HepG2 (cell line): ENCODE measurements at regions not wholly inside any gene's neighbourhood (a gene's known extent, or its start where the extent isn't known, plus 50 kb on each side); places are given as distances from the start of the nearest gene placed in this dataset.

Experiments used
- ATAC-seq: fragments of 200-7000 bp; cut with Tn5 transposase; 3 replicates; pipeline ENCODE4 v1.9.1; 2020; ENCODE audit warnings: mild to moderate bottlenecking, moderate library complexity
- BruUV-seq: library from RNA; stranded (reverse); fragments of 400-500 nt; replicated peaks from 2 replicates; lab custom pipeline; 2021; lab: Mats Ljungman, UMichigan
- CTCF ChIA-PET: fragments of 300-600 bp; formaldehyde crosslinking; extraction: SDS; loops from one replicate; lab custom pipeline; 2021; ENCODE audit warnings: low total read pairs, inconsistent platforms, low intra/inter-chr PET ratio; lab: Yijun Ruan, JAX
- POLR2A ChIA-PET: fragments of 350-600 bp; sonication (Branson Sonifier 250); formaldehyde crosslinking; loops from one replicate; lab custom pipeline; 2020; ENCODE audit warnings: antibody characterized with exemption, inconsistent platforms; lab: Yijun Ruan, JAX
- DNase-seq: peaks from one replicate; pipeline ENCODE4 v3.0.0-alpha.2; 2015; ENCODE audit warnings: low spot score
- FAIRE-seq: peaks from 3 replicates; lab custom pipeline; 2011; peaks lifted over from hg19 to GRCh38; lab: Jason Lieb, UNC
- H2AFZ ChIP-seq: one replicate; pipeline ENCODE4 v1.6.1; 2011; ENCODE audit warnings: low read length, inconsistent platforms
- H3K27ac ChIP-seq: fragments of 300-600 bp; 3 replicates; pipeline ENCODE4 v1.8.0; 2011; ENCODE audit warnings: mixed run types, mild to moderate bottlenecking, mixed read lengths, low read length, inconsistent platforms; ENCODE audit not compliant: insufficient read depth; ENCODE audit errors: extremely low read length
- H3K27me3 ChIP-seq, 2 experiments: fragments of 200-600 bp in 1 of 2; 2 replicates in 1 of 2; 3 replicates in 1 of 2; pipeline versions ENCODE4 v1.6.0 to v1.8.0; 2011; ENCODE audit warnings: low read length in 2 of 2, mild to moderate bottlenecking in 2 of 2, moderate library complexity in 2 of 2, inconsistent platforms in 1 of 2; ENCODE audit not compliant: insufficient read depth in 2 of 2, control insufficient read depth in 1 of 2
- H3K36me3 ChIP-seq, 2 experiments: fragments of 200-600 bp in 1 of 2; replicated peaks in 1 of 2; 2 replicates in 1 of 2; 3 replicates in 1 of 2; pipeline versions ENCODE4 v1.5.1 to v1.8.0; 2011; ENCODE audit warnings: low read length in 2 of 2, inconsistent platforms in 1 of 2; ENCODE audit not compliant: insufficient read depth in 2 of 2, control insufficient read depth in 1 of 2
- H3K4me1 ChIP-seq: 2 replicates; pipeline ENCODE4 v1.5.1; 2012; ENCODE audit warnings: low read length, inconsistent platforms; ENCODE audit not compliant: insufficient read depth
- H3K4me2 ChIP-seq: 2 replicates; pipeline ENCODE4 v1.6.0; 2011; ENCODE audit warnings: low read depth, low read length, inconsistent platforms
- H3K4me3 ChIP-seq, 3 experiments: fragments of 200-600 bp in 1 of 3; sonication (generic), shearing (Covaris generic) in 1 of 3; replicated peaks in 1 of 3; 2 replicates each; pipeline ENCODE4 v1.5.1; 2011 to 2016; ENCODE audit warnings: low read length in 3 of 3, inconsistent platforms in 2 of 3, low read depth in 2 of 3, mild to moderate bottlenecking in 2 of 3, control low read depth in 1 of 3, mixed read lengths in 1 of 3; ENCODE audit not compliant: insufficient read depth in 1 of 3
- H3K79me2 ChIP-seq: one replicate; pipeline ENCODE4 v1.6.1; 2011; ENCODE audit warnings: low read length, inconsistent platforms; ENCODE audit not compliant: insufficient read depth
- H3K9ac ChIP-seq: 2 replicates; pipeline ENCODE4 v1.6.0; 2011; ENCODE audit warnings: mild to moderate bottlenecking, low read depth, low read length, inconsistent platforms; ENCODE audit not compliant: insufficient read depth
- H3K9me3 ChIP-seq: 2 replicates; pipeline ENCODE4 v1.5.1; 2012; ENCODE audit warnings: mild to moderate bottlenecking, low read length
- H4K20me1 ChIP-seq: 2 replicates; pipeline ENCODE4 v1.6.0; 2011; ENCODE audit warnings: inconsistent platforms, mild to moderate bottlenecking, low read length, moderate library complexity; ENCODE audit not compliant: insufficient read depth
- BRCA1 ChIP-seq: sonication (generic); formaldehyde crosslinking; IDR thresholded peaks from 2 replicates; pipeline ENCODE4 v1.4.0; 2020; ENCODE audit warnings: missing genetic modification reagents
- GZF1 ChIP-seq: sonication (generic); formaldehyde crosslinking; IDR thresholded peaks from 2 replicates; pipeline ENCODE4 v1.5.1; 2020; ENCODE audit warnings: mild to moderate bottlenecking, missing genetic modification reagents
- PAF1 ChIP-seq: IDR thresholded peaks from 2 replicates; pipeline ENCODE4 v1.6.1; 2016; ENCODE audit warnings: missing genetic modification reagents, missing compliant biosample characterization
- ZNF572 ChIP-seq: sonication (generic); formaldehyde crosslinking; IDR thresholded peaks from 2 replicates; pipeline ENCODE4 v1.5.1; 2020; ENCODE audit warnings: mild to moderate bottlenecking, missing genetic modification reagents
- WGBS: methylation state at CpG from one replicate; pipeline ENCODE4 v1.1.6; 2017; ENCODE audit warnings: low lambda C conversion rate; 5-methylcytosine and 5-hydroxymethylcytosine counted together
- in situ Hi-C: cut with HindIII; loops from 2 replicates; pipeline ENCODE4 v1.10.0; 2017; ENCODE audit warnings: low pct_unique_long_range_greater_than_20kb; ENCODE audit not compliant: extremely low pct_ligation_motif_present
- intact Hi-C: fragments of 100-400 bp; cut with micrococcal nuclease; formaldehyde crosslinking; loops from one replicate; pipeline ENCODE4 v1.10.0; 2022; ENCODE audit not compliant: unreplicated experiment
- TF ChIP-seq, protein P1 (sequence below): IDR thresholded peaks from 2 replicates; pipeline ENCODE4 v1.6.1; 2016; ENCODE audit warnings: low read depth, missing genetic modification reagents, missing compliant biosample characterization
- TF ChIP-seq, protein P2 (sequence below): sonication (generic); formaldehyde crosslinking; IDR thresholded peaks from 2 replicates; pipeline ENCODE4 v1.4.0; 2020; ENCODE audit warnings: low read depth, missing genetic modification reagents
- TF ChIP-seq, protein P3 (sequence below): sonication (generic); formaldehyde crosslinking; IDR thresholded peaks from 2 replicates; pipeline ENCODE4 v1.4.0; 2020; ENCODE audit warnings: low read depth, mild to moderate bottlenecking, missing genetic modification reagents
- TF ChIP-seq, protein P4 (sequence below): sonication (generic); formaldehyde crosslinking; IDR thresholded peaks from 2 replicates; pipeline ENCODE4 v1.9.0; 2021; ENCODE audit warnings: missing genetic modification reagents, borderline replicate concordance

DNA sequence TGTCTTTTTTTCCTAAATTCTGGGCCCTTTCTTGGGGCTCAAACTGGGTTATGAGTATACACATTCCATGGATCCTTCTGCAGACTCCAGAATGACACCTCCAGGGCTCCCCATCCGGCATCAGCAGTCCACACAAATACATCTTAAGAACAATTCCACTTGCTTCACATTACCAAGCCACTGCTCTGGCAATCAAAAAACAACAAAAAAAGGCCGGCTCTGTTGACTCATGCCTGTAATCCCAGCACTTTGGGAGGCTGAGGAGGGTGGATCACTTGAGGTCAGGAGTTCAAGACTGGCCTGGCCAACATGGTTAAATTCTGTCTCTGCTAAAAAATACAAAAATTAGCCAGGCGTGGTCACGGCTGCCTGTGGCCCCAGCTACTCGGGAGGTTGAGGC is 49.9 kb upstream of the LPP start:
- Histone ChIP-seq H3K9me3 (peaks cover 14% of the 10 kb centered on the region), H3K79me2 (no peaks in the 10 kb centered on the region), H3K36me3 (no peaks in the 10 kb centered on the region), H3K4me3 (no peak overlapping the region), H3K9ac (no peak overlapping the region), H3K27ac (no peak overlapping the region), H3K4me2 (no peak overlapping the region), H2AFZ (no peak overlapping the region), H3K27me3 (no peaks in the 10 kb centered on the region), H3K4me1 (peaks cover 30% of the 10 kb centered on the region), H4K20me1 (no peaks in the 10 kb centered on the region)
- ChIA-PET CTCF (no interaction called here), POLR2A (no interaction called here)
- no TSS peak for BruUV-seq
- in situ Hi-C loops: no loop called here
- intact Hi-C loops: no loop called here
- 91% methylated on average over 5 of the region's 5 CpGs for WGBS
- TF ChIP-seq, protein P1, sequence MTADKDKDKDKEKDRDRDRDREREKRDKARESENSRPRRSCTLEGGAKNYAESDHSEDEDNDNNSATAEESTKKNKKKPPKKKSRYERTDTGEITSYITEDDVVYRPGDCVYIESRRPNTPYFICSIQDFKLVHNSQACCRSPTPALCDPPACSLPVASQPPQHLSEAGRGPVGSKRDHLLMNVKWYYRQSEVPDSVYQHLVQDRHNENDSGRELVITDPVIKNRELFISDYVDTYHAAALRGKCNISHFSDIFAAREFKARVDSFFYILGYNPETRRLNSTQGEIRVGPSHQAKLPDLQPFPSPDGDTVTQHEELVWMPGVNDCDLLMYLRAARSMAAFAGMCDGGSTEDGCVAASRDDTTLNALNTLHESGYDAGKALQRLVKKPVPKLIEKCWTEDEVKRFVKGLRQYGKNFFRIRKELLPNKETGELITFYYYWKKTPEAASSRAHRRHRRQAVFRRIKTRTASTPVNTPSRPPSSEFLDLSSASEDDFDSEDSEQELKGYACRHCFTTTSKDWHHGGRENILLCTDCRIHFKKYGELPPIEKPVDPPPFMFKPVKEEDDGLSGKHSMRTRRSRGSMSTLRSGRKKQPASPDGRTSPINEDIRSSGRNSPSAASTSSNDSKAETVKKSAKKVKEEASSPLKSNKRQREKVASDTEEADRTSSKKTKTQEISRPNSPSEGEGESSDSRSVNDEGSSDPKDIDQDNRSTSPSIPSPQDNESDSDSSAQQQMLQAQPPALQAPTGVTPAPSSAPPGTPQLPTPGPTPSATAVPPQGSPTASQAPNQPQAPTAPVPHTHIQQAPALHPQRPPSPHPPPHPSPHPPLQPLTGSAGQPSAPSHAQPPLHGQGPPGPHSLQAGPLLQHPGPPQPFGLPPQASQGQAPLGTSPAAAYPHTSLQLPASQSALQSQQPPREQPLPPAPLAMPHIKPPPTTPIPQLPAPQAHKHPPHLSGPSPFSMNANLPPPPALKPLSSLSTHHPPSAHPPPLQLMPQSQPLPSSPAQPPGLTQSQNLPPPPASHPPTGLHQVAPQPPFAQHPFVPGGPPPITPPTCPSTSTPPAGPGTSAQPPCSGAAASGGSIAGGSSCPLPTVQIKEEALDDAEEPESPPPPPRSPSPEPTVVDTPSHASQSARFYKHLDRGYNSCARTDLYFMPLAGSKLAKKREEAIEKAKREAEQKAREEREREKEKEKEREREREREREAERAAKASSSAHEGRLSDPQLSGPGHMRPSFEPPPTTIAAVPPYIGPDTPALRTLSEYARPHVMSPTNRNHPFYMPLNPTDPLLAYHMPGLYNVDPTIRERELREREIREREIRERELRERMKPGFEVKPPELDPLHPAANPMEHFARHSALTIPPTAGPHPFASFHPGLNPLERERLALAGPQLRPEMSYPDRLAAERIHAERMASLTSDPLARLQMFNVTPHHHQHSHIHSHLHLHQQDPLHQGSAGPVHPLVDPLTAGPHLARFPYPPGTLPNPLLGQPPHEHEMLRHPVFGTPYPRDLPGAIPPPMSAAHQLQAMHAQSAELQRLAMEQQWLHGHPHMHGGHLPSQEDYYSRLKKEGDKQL: no peak
- no peak for TF ChIP-seq GZF1
- TF ChIP-seq, protein P2, sequence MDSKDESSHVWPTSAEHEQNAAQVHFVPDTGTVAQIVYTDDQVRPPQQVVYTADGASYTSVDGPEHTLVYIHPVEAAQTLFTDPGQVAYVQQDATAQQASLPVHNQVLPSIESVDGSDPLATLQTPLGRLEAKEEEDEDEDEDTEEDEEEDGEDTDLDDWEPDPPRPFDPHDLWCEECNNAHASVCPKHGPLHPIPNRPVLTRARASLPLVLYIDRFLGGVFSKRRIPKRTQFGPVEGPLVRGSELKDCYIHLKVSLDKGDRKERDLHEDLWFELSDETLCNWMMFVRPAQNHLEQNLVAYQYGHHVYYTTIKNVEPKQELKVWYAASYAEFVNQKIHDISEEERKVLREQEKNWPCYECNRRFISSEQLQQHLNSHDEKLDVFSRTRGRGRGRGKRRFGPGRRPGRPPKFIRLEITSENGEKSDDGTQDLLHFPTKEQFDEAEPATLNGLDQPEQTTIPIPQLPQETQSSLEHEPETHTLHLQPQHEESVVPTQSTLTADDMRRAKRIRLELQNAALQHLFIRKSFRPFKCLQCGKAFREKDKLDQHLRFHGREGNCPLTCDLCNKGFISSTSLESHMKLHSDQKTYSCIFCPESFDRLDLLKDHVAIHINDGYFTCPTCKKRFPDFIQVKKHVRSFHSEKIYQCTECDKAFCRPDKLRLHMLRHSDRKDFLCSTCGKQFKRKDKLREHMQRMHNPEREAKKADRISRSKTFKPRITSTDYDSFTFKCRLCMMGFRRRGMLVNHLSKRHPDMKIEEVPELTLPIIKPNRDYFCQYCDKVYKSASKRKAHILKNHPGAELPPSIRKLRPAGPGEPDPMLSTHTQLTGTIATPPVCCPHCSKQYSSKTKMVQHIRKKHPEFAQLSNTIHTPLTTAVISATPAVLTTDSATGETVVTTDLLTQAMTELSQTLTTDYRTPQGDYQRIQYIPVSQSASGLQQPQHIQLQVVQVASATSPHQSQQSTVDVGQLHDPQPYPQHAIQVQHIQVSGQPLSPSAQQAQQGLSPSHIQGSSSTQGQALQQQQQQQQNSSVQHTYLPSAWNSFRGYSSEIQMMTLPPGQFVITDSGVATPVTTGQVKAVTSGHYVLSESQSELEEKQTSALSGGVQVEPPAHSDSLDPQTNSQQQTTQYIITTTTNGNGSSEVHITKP (CRISPR knock-in tag): no peak
- TF ChIP-seq PAF1 (CRISPR knock-in tag): no peak
- TF ChIP-seq BRCA1 (CRISPR knock-in tag): no peak
- TF ChIP-seq ZNF572 (CRISPR knock-in tag): no peak
- TF ChIP-seq, protein P3, sequence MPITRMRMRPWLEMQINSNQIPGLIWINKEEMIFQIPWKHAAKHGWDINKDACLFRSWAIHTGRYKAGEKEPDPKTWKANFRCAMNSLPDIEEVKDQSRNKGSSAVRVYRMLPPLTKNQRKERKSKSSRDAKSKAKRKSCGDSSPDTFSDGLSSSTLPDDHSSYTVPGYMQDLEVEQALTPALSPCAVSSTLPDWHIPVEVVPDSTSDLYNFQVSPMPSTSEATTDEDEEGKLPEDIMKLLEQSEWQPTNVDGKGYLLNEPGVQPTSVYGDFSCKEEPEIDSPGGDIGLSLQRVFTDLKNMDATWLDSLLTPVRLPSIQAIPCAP: no peak
- TF ChIP-seq, protein P4, sequence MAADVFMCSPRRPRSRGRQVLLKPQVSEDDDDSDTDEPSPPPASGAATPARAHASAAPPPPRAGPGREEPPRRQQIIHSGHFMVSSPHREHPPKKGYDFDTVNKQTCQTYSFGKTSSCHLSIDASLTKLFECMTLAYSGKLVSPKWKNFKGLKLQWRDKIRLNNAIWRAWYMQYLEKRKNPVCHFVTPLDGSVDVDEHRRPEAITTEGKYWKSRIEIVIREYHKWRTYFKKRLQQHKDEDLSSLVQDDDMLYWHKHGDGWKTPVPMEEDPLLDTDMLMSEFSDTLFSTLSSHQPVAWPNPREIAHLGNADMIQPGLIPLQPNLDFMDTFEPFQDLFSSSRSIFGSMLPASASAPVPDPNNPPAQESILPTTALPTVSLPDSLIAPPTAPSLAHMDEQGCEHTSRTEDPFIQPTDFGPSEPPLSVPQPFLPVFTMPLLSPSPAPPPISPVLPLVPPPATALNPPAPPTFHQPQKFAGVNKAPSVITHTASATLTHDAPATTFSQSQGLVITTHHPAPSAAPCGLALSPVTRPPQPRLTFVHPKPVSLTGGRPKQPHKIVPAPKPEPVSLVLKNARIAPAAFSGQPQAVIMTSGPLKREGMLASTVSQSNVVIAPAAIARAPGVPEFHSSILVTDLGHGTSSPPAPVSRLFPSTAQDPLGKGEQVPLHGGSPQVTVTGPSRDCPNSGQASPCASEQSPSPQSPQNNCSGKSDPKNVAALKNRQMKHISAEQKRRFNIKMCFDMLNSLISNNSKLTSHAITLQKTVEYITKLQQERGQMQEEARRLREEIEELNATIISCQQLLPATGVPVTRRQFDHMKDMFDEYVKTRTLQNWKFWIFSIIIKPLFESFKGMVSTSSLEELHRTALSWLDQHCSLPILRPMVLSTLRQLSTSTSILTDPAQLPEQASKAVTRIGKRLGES (CRISPR knock-in tag): no peak
- no peak for FAIRE-seq
- no peak for ATAC-seq
- DNase-seq: no peak
